HFFc6 (cell line): ENCODE measurements at regions not wholly inside any gene's neighbourhood (a gene's known extent, or its start where the extent isn't known, plus 50 kb on each side); places are given as distances from the start of the nearest gene placed in this dataset.

Source experiments
- DNase-seq: peaks from one replicate; pipeline ENCODE4 v3.0.0-alpha.2; 2018
- H3K27ac Mint-ChIP-seq: 2 replicates; pipeline ENCODE4 v1.8.0; 2020; ENCODE audit warnings: mild to moderate bottlenecking, mixed read lengths
- H3K27me3 Mint-ChIP-seq: 2 replicates; pipeline ENCODE4 v1.8.0; 2021; ENCODE audit warnings: mild to moderate bottlenecking, moderate library complexity, mixed read lengths; ENCODE audit not compliant: insufficient read depth
- H3K36me3 Mint-ChIP-seq: 2 replicates; pipeline ENCODE4 v1.8.0; 2021; ENCODE audit warnings: low read depth, mixed read lengths
- H3K4me1 Mint-ChIP-seq: 2 replicates; pipeline ENCODE4 v1.8.0; 2020; ENCODE audit warnings: low read depth, mixed read lengths
- H3K4me3 Mint-ChIP-seq: 2 replicates; pipeline ENCODE4 v1.8.0; 2020; ENCODE audit warnings: mild to moderate bottlenecking, moderate library complexity, mixed read lengths
- H3K9me3 Mint-ChIP-seq: 2 replicates; pipeline ENCODE4 v1.8.0; 2020; ENCODE audit warnings: mild to moderate bottlenecking, mixed read lengths
- CTCF ChIP-seq: fragments of 200-600 bp; sonication (generic); IDR thresholded peaks from 2 replicates; pipeline ENCODE4 v1.5.0; 2021; ENCODE audit warnings: antibody characterized with exemption, mild to moderate bottlenecking

GRCh38 chr5:88967633-88968585 is 84.9 kb upstream of the MEF2C start:
- Mint-ChIP-seq H3K27me3 (0 out of 2 replicates have a peak, but pooled peaks cover 3% of the 10 kb centered on the region), H3K9me3 (no peaks in the 10 kb centered on the region), H3K36me3 (no peaks in the 10 kb centered on the region), H3K4me1 (no peaks in the 10 kb centered on the region), H3K27ac (no peak overlapping the region), H3K4me3 (no peak overlapping the region)
- DNase-seq = no peak
- no peak for TF ChIP-seq CTCF

- TF ChIP-seq CTCF = no peak
- H3K27ac Mint-ChIP-seq = no peak overlapping the region
- no peaks in the 10 kb centered on the region for H3K36me3 Mint-ChIP-seq
- H3K9me3 Mint-ChIP-seq = no peaks in the 10 kb centered on the region
- H3K27me3 Mint-ChIP-seq = 0 out of 2 replicates have a peak, but pooled peaks cover 3% of the 10 kb centered on the region
- no peak for DNase-seq
- H3K4me3 Mint-ChIP-seq = no peak overlapping the region
- H3K4me1 Mint-ChIP-seq = no peaks in the 10 kb centered on the region
These were observed 81.8 kb upstream of the MEF2C start for GRCh38 chr5:88964831-88965230.

GRCh38 chr5:88957013-88957412 is 74.0 kb upstream of the MEF2C start:
- no peak for TF ChIP-seq CTCF
- no peak for DNase-seq

GRCh38 chr5:88956416-88956815 is 73.4 kb upstream of the MEF2C start:
- Mint-ChIP-seq H3K4me3 (no peak overlapping the region), H3K36me3 (no peaks in the 10 kb centered on the region), H3K9me3 (no peaks in the 10 kb centered on the region), H3K27ac (no peak overlapping the region), H3K4me1 (peaks cover 6% of the 10 kb centered on the region; the same call in 1 of the 2 replicates), H3K27me3 (peaks cover 4% of the 10 kb centered on the region; the same call in 1 of the 2 replicates)
- TF ChIP-seq CTCF = no peak
- no peak for DNase-seq

More at GRCh38 chr5:88957013-88957412, 74.0 kb upstream of the MEF2C start:
- Mint-ChIP-seq H3K27me3 (peaks cover 4% of the 10 kb centered on the region; the same call in 1 of the 2 replicates), H3K36me3 (no peaks in the 10 kb centered on the region), H3K4me3 (no peak overlapping the region), H3K4me1 (peaks cover 6% of the 10 kb centered on the region; the same call in 1 of the 2 replicates), H3K27ac (no peak overlapping the region), H3K9me3 (no peaks in the 10 kb centered on the region)

GRCh38 chr5:88955403-88955802 is 72.4 kb upstream of the MEF2C start:
- Mint-ChIP-seq H3K4me3 (no peak overlapping the region), H3K27me3 (peaks cover 4% of the 10 kb centered on the region; the same call in 1 of the 2 replicates), H3K27ac (no peak overlapping the region), H3K4me1 (peaks cover 6% of the 10 kb centered on the region; the same call in 1 of the 2 replicates), H3K36me3 (no peaks in the 10 kb centered on the region), H3K9me3 (no peaks in the 10 kb centered on the region)
- DNase-seq = no peak
- no peak for TF ChIP-seq CTCF
